ENCODE measurements at regions not wholly inside any gene's neighbourhood (a gene's known extent, or its start where the extent isn't known, plus 50 kb on each side); places are given as distances from the start of the nearest gene placed in this dataset.

GRCh38 chr16:86437348-86437747 is 73.0 kb upstream of the FOXF1 start:
- Histone ChIP-seq H3F3A (ENCODE audit: insufficient read depth, low read length) (no peaks in the 10 kb centered on the region), H2AFZ (ENCODE audit: low read length) (no peak overlapping the region), H3K9me3 (replicated peaks; ENCODE audit: insufficient read depth, low read length) (no peaks in the 10 kb centered on the region), H3K27me3 (replicated peaks; ENCODE audit: insufficient read depth, low read length) (peaks cover 50% of the 10 kb centered on the region), H3K27ac (ENCODE audit: low read length) (no peak overlapping the region), H3K79me2 (ENCODE audit: low read length) (no peaks in the 10 kb centered on the region), H3K9ac (ENCODE audit: low read length) (no peak overlapping the region), H3K4me1 (ENCODE audit: low read length) (no peaks in the 10 kb centered on the region), H3K4me3 (ENCODE audit: low read length) (no peak overlapping the region), H4K20me1 (ENCODE audit: insufficient read depth, low read length) (no peaks in the 10 kb centered on the region), H3K9me2 (replicated peaks; ENCODE audit: insufficient read depth, low read length) (no peaks in the 10 kb centered on the region), H3K36me3 (replicated peaks; ENCODE audit: insufficient read depth, low read length) (no peaks in the 10 kb centered on the region), H3K4me2 (ENCODE audit: low read depth, low read length) (no peak overlapping the region)
- no peak for DNase-seq
- TF ChIP-seq EZH2 (optimal IDR thresholded peaks at IDR 0.05; ENCODE audit: low read depth, low read length) (no peak), EZH2phosphoT487 (IDR thresholded peaks at IDR 0.05; ENCODE audit: low read length) (no peak)

- Histone ChIP-seq H4K20me1 (ENCODE audit: insufficient read depth, low read length) (no peaks in the 10 kb centered on the region), H3K9ac (ENCODE audit: low read length) (no peak overlapping the region), H2AFZ (ENCODE audit: low read length) (no peak overlapping the region), H3K36me3 (replicated peaks; ENCODE audit: insufficient read depth, low read length) (no peaks in the 10 kb centered on the region), H3K4me1 (ENCODE audit: low read length) (no peaks in the 10 kb centered on the region), H3K27ac (ENCODE audit: low read length) (no peak overlapping the region), H3K9me2 (replicated peaks; ENCODE audit: insufficient read depth, low read length) (no peaks in the 10 kb centered on the region), H3K4me3 (ENCODE audit: low read length) (no peak overlapping the region), H3F3A (ENCODE audit: insufficient read depth, low read length) (no peaks in the 10 kb centered on the region), H3K4me2 (ENCODE audit: low read depth, low read length) (no peak overlapping the region), H3K9me3 (replicated peaks; ENCODE audit: insufficient read depth, low read length) (no peaks in the 10 kb centered on the region), H3K79me2 (ENCODE audit: low read length) (no peaks in the 10 kb centered on the region), H3K27me3 (replicated peaks; ENCODE audit: insufficient read depth, low read length) (peaks cover 58% of the 10 kb centered on the region)
- no peak for DNase-seq
- TF ChIP-seq EZH2 (optimal IDR thresholded peaks at IDR 0.05; ENCODE audit: low read depth, low read length) (no peak), CTCF (IDR thresholded peaks at IDR 0.05; ENCODE audit: low read length) (no peak), EZH2phosphoT487 (IDR thresholded peaks at IDR 0.05; ENCODE audit: low read length) (no peak)
Observed at GRCh38 chr16:86442703-86443102, 67.6 kb upstream of the FOXF1 start.

- H3K9ac ChIP-seq (ENCODE audit: low read length) = no peak overlapping the region
- no peak overlapping the region for H3K4me2 ChIP-seq (ENCODE audit: low read depth, low read length)
- no peak overlapping the region for H2AFZ ChIP-seq (ENCODE audit: low read length)
- no peak for DNase-seq
- H3K36me3 ChIP-seq (replicated peaks; ENCODE audit: insufficient read depth, low read length) = no peaks in the 10 kb centered on the region
- H3K9me2 ChIP-seq (replicated peaks; ENCODE audit: insufficient read depth, low read length) = no peaks in the 10 kb centered on the region
- H3K79me2 ChIP-seq (ENCODE audit: low read length) = no peaks in the 10 kb centered on the region
- no peaks in the 10 kb centered on the region for H3F3A ChIP-seq (ENCODE audit: insufficient read depth, low read length)
- H3K27ac ChIP-seq (ENCODE audit: low read length) = no peak overlapping the region
- peaks cover 65% of the 10 kb centered on the region for H3K27me3 ChIP-seq (replicated peaks; ENCODE audit: insufficient read depth, low read length)
- TF ChIP-seq EZH2 (optimal IDR thresholded peaks at IDR 0.05; ENCODE audit: low read depth, low read length) = no peak
- no peak for TF ChIP-seq CTCF (IDR thresholded peaks at IDR 0.05; ENCODE audit: low read length)
- no peak for TF ChIP-seq EZH2phosphoT487 (IDR thresholded peaks at IDR 0.05; ENCODE audit: low read length)
- no peaks in the 10 kb centered on the region for H3K4me1 ChIP-seq (ENCODE audit: low read length)
- no peaks in the 10 kb centered on the region for H3K9me3 ChIP-seq (replicated peaks; ENCODE audit: insufficient read depth, low read length)
- H3K4me3 ChIP-seq (ENCODE audit: low read length) = no peak overlapping the region
- H4K20me1 ChIP-seq (ENCODE audit: insufficient read depth, low read length) = no peaks in the 10 kb centered on the region
Observed at GRCh38 chr16:86443508-86444147, 66.7 kb upstream of the FOXF1 start.

- H3K27me3 ChIP-seq (replicated peaks; ENCODE audit: insufficient read depth, low read length) = peaks cover 70% of the 10 kb centered on the region
- no peaks in the 10 kb centered on the region for H3K79me2 ChIP-seq (ENCODE audit: low read length)
- H3K36me3 ChIP-seq (replicated peaks; ENCODE audit: insufficient read depth, low read length) = no peaks in the 10 kb centered on the region
- H4K20me1 ChIP-seq (ENCODE audit: insufficient read depth, low read length) = no peaks in the 10 kb centered on the region
- H3K4me3 ChIP-seq (ENCODE audit: low read length) = no peak overlapping the region
- no peak overlapping the region for H3K27ac ChIP-seq (ENCODE audit: low read length)
- no peaks in the 10 kb centered on the region for H3K4me1 ChIP-seq (ENCODE audit: low read length)
- H3K9me3 ChIP-seq (replicated peaks; ENCODE audit: insufficient read depth, low read length) = no peaks in the 10 kb centered on the region
- no peaks in the 10 kb centered on the region for H3K9me2 ChIP-seq (replicated peaks; ENCODE audit: insufficient read depth, low read length)
- no peak for DNase-seq
- H3F3A ChIP-seq (ENCODE audit: insufficient read depth, low read length) = no peaks in the 10 kb centered on the region
- TF ChIP-seq EZH2 (optimal IDR thresholded peaks at IDR 0.05; ENCODE audit: low read depth, low read length) = no peak
- TF ChIP-seq CTCF (IDR thresholded peaks at IDR 0.05; ENCODE audit: low read length) = no peak
- no peak for TF ChIP-seq EZH2phosphoT487 (IDR thresholded peaks at IDR 0.05; ENCODE audit: low read length)
- H3K9ac ChIP-seq (ENCODE audit: low read length) = no peak overlapping the region
- H3K4me2 ChIP-seq (ENCODE audit: low read depth, low read length) = no peak overlapping the region
- H2AFZ ChIP-seq (ENCODE audit: low read length) = no peak overlapping the region
Observed at GRCh38 chr16:86444261-86444660, 66.1 kb upstream of the FOXF1 start.
